K562 (cell line): ENCODE measurements at regions not wholly inside any gene's neighbourhood (a gene's known extent, or its start where the extent isn't known, plus 50 kb on each side); places are given as distances from the start of the nearest gene placed in this dataset.

ENCODE experiments used
- ATAC-seq: fragments of 200-7000 bp; cut with Tn5 transposase; 3 replicates; pipeline ENCODE4 v1.9.1; 2020; ENCODE audit warnings: moderate library complexity
- BruUV-seq: library from RNA; stranded (reverse); fragments of 400-500 nt; replicated peaks from 2 replicates; lab custom pipeline; 2021; lab: Mats Ljungman, UMichigan
- CTCF ChIA-PET: fragments of 300-600 bp; formaldehyde crosslinking; extraction: SDS; loops from one replicate; lab custom pipeline; 2021; ENCODE audit warnings: low intra/inter-chr PET ratio; lab: Yijun Ruan, JAX
- POLR2A ChIA-PET: fragments of 300-600, 350-650 bp; sonication (Branson Sonifier 250); formaldehyde crosslinking; extraction: SDS; loops from one replicate; lab custom pipeline; 2021; ENCODE audit warnings: antibody characterized with exemption, inconsistent platforms; lab: Yijun Ruan, JAX
- DNase-seq, 4 experiments: peaks; one replicate each; pipeline versions ENCODE4 v3.0.0 to v3.0.0-alpha.2; 2011 to 2018; ENCODE audit warnings: low spot score in 3 of 4, mixed read lengths in 3 of 4; ENCODE audit errors: extremely low read depth in 1 of 4
- FAIRE-seq: peaks from 2 replicates; lab custom pipeline; 2011; peaks lifted over from hg19 to GRCh38; lab: Jason Lieb, UNC
- H2AFZ ChIP-seq: 2 replicates; pipeline ENCODE4 v1.6.0; 2011; ENCODE audit warnings: low read depth, low read length, control low read depth, inconsistent platforms
- H3K27ac ChIP-seq: fragments of 200-600 bp; 3 replicates; pipeline ENCODE4 v1.8.0; 2011; ENCODE audit warnings: low read depth, mild to moderate bottlenecking, control low read depth, inconsistent platforms, low read length, moderate library complexity, mixed read lengths; ENCODE audit errors: extremely low read depth
- H3K27me3 ChIP-seq, 2 experiments: fragments of 300-600 bp in 1 of 2; 2 replicates in 1 of 2; 3 replicates in 1 of 2; pipeline versions ENCODE4 v1.6.0 to v1.8.0; 2011; ENCODE audit warnings: inconsistent platforms in 2 of 2, low read length in 2 of 2, mild to moderate bottlenecking in 1 of 2, mixed read lengths in 1 of 2, moderate library complexity in 1 of 2; ENCODE audit not compliant: control insufficient read depth in 2 of 2, insufficient read depth in 2 of 2
- H3K36me3 ChIP-seq: fragments of 300-600 bp; 3 replicates; pipeline ENCODE4 v1.8.0; 2011; ENCODE audit warnings: mild to moderate bottlenecking, low read length, inconsistent platforms; ENCODE audit not compliant: control insufficient read depth, insufficient read depth
- H3K4me1 ChIP-seq, 2 experiments: fragments of 200-600 bp in 1 of 2; replicated peaks in 1 of 2; 2 replicates in 1 of 2; 3 replicates in 1 of 2; pipeline versions ENCODE4 v1.5.1 to v1.8.0; 2011; ENCODE audit warnings: inconsistent platforms in 2 of 2, low read length in 2 of 2, mild to moderate bottlenecking in 1 of 2, mixed read lengths in 1 of 2, moderate library complexity in 1 of 2; ENCODE audit not compliant: control insufficient read depth in 2 of 2, insufficient read depth in 2 of 2
- H3K4me2 ChIP-seq: 2 replicates; pipeline ENCODE4 v1.6.1; 2011; ENCODE audit warnings: low read length, control low read depth, inconsistent platforms, mixed read lengths; ENCODE audit not compliant: insufficient read depth
- H3K4me3 ChIP-seq: fragments of 200-600 bp; sonication (generic), shearing (Covaris generic); 2 replicates; pipeline ENCODE4 v1.5.1; 2016; ENCODE audit warnings: control low read depth, inconsistent platforms
- H3K79me2 ChIP-seq: fragments of 200-600 bp; 3 replicates; pipeline ENCODE4 v1.8.0; 2011; ENCODE audit warnings: low read length, inconsistent platforms; ENCODE audit not compliant: control insufficient read depth, insufficient read depth
- H3K9ac ChIP-seq, 2 experiments: 2 replicates each; pipeline versions ENCODE4 v1.6.0 to v1.6.1; 2011; ENCODE audit warnings: low read depth in 2 of 2, low read length in 2 of 2, control low read depth in 1 of 2, inconsistent platforms in 1 of 2, mild to moderate bottlenecking in 1 of 2, mixed read lengths in 1 of 2; ENCODE audit not compliant: insufficient read depth in 1 of 2
- H3K9me1 ChIP-seq: one replicate; pipeline ENCODE4 v1.6.0; 2011; ENCODE audit warnings: inconsistent platforms, mild to moderate bottlenecking, low read length, moderate library complexity; ENCODE audit not compliant: control insufficient read depth, insufficient read depth
- H3K9me3 ChIP-seq: replicated peaks from 2 replicates; pipeline ENCODE4 v1.5.1; 2011; ENCODE audit warnings: low read depth, low read length, inconsistent platforms; ENCODE audit not compliant: control insufficient read depth, insufficient read depth
- H4K20me1 ChIP-seq: replicated peaks from 2 replicates; pipeline ENCODE4 v1.6.1; 2011; ENCODE audit warnings: low read length, inconsistent platforms, mixed read lengths; ENCODE audit not compliant: control insufficient read depth, insufficient read depth
- BDP1 ChIP-seq: IDR thresholded peaks from 3 replicates; pipeline ENCODE4 v1.6.1; 2011; ENCODE audit not compliant: insufficient read length, insufficient read depth
- CC2D1A ChIP-seq: fragments of 450-650 bp; IDR thresholded peaks from 2 replicates; pipeline ENCODE4 v1.6.1; 2017; ENCODE audit warnings: mild to moderate bottlenecking
- E2F3 ChIP-seq: fragments of 250-450 bp; sonication (Bioruptor Pico); IDR thresholded peaks from 2 replicates; pipeline ENCODE4 v1.4.0; 2020; ENCODE audit warnings: mild to moderate bottlenecking
- FOXJ2 ChIP-seq: fragments of 200-800 bp; sonication (Bioruptor generic); IDR thresholded peaks from 2 replicates; pipeline ENCODE4 v1.6.1; 2016; ENCODE audit warnings: missing genetic modification characterization, missing compliant biosample characterization
- HOXB6 ChIP-seq: fragments of 250-450 bp; sonication (Bioruptor Pico); IDR thresholded peaks from 2 replicates; pipeline ENCODE4 v1.5.1; 2022; ENCODE audit warnings: mild to moderate bottlenecking, borderline replicate concordance
- KLF1 ChIP-seq: fragments of 450-650 bp; IDR thresholded peaks from 2 replicates; pipeline ENCODE4 v1.6.1; 2016; ENCODE audit warnings: missing genetic modification characterization, missing compliant biosample characterization
- MAFG ChIP-seq: fragments of 450-650 bp; conservative IDR thresholded peaks from 2 replicates; pipeline ENCODE4 v1.6.1; 2016; ENCODE audit warnings: missing genetic modification characterization, missing compliant biosample characterization
- NFYB ChIP-seq: IDR thresholded peaks from 2 replicates; pipeline ENCODE4 v1.6.1; 2011; ENCODE audit warnings: mild to moderate bottlenecking, moderate library complexity; ENCODE audit not compliant: insufficient read length; ENCODE audit errors: extremely low read depth
- RBM39 ChIP-seq: fragments of 200-400 bp; formaldehyde crosslinking; optimal IDR thresholded peaks from 2 replicates; pipeline ENCODE3; 2018; ENCODE audit warnings: low read depth, low read length
- THAP7 ChIP-seq: fragments of 250-450 bp; sonication (Bioruptor Pico); IDR thresholded peaks from 2 replicates; pipeline ENCODE4 v1.5.0; 2021
- TRIM24 ChIP-seq, 2 experiments: fragments of 450-650 bp; IDR thresholded peaks; 2 replicates each; pipeline ENCODE4 v1.6.1; 2016
- WGBS: fragments of 100-300 bp; shearing (Covaris generic); methylation state at CpG from one replicate; pipeline ENCODE4 v1.1.6; 2016; ENCODE audit warnings: low coverage, mixed read lengths; ENCODE audit not compliant: insufficient coverage; ENCODE audit errors: missing lambda C conversion rate; 5-methylcytosine and 5-hydroxymethylcytosine counted together
- in situ Hi-C: fragments of 300-500 bp; cut with MboI; formaldehyde crosslinking; loops from 4 replicates; pipeline ENCODE4 v1.15.0; 2018; ENCODE audit warnings: inconsistent platforms, mixed read lengths
- intact Hi-C: fragments of 100-400 bp; cut with micrococcal nuclease; formaldehyde crosslinking; loops from 2 replicates; pipeline ENCODE4 v1.14.2; 2022

GRCh38 chr17:79396696-79397095 lies 214.2 kb downstream of the RBFOX3 start:
- H3K9me1 ChIP-seq: peaks cover 4% of the 10 kb centered on the region
- H3K79me2 ChIP-seq: no peaks in the 10 kb centered on the region
- 4% methylated on average over 13 of the region's 13 CpGs for WGBS
- no peak overlapping the region for H3K27ac ChIP-seq
- H3K4me1 ChIP-seq: peaks cover 0 to 7% of the 10 kb centered on the region in 2 experiments; a peak in 3 of 5 replicates
- ChIA-PET CTCF (no interaction called here), POLR2A (no interaction called here)
- in situ Hi-C loops (loop anchor here (25.0 kb wide), 1 partner anchor 334 kb away; the partner anchor contains the start of gene ENGASE), intact Hi-C loops (no loop called here)
- H2AFZ ChIP-seq: no peak overlapping the region
- DNase-seq (no peak), ATAC-seq (no peak), FAIRE-seq (no peak)
- BruUV-seq: no TSS peak
- H3K4me3 ChIP-seq: no peak overlapping the region
- H3K9ac ChIP-seq: no peak overlapping the region
- H3K27me3 ChIP-seq: peaks cover 21 to 84% of the 10 kb centered on the region in 2 experiments; a peak in 4 of 5 replicates
- no peak overlapping the region for H3K4me2 ChIP-seq
- H3K9me3 ChIP-seq: peaks cover 3% of the 10 kb centered on the region; the same call in 1 of the 2 replicates
- peaks cover 40% of the 10 kb centered on the region for H4K20me1 ChIP-seq
- no peaks in the 10 kb centered on the region for H3K36me3 ChIP-seq
- no peak for TF ChIP-seq BDP1
- no peak for TF ChIP-seq CC2D1A
- TF ChIP-seq HOXB6 (CRISPR knock-in tag): no peak
- TF ChIP-seq KLF1 (tag): no peak
- TF ChIP-seq NFYB: no peak
- no peak for TF ChIP-seq FOXJ2 (tag)
- no peak for TF ChIP-seq TRIM24 (IDR thresholded peaks at IDR 0.05)
- no peak for TF ChIP-seq THAP7 (CRISPR knock-in tag)
- no peak for TF ChIP-seq RBM39
- TF ChIP-seq MAFG (tag): no peak
- no peak for TF ChIP-seq E2F3 (CRISPR knock-in tag)
